HG02678 (cell line): ENCODE measurements at regions not wholly inside any gene's neighbourhood (a gene's known extent, or its start where the extent isn't known, plus 50 kb on each side); places are given as distances from the start of the nearest gene placed in this dataset.
A peak's percentile ranks its signal among the peaks of the same experiment; 100 is the strongest.

Source experiments
- ATAC-seq: cut with Tn5 transposase; IDR thresholded peaks from one replicate; pipeline ENCODE4 v1.9.1; 2021; ENCODE audit warnings: mild to moderate bottlenecking, moderate library complexity; ENCODE audit not compliant: unreplicated experiment

- no peak for ATAC-seq
These were observed 491.8 kb upstream of the GHITM start for GRCh38 chr10:83647526-83647925.

GRCh38 chr10:83648201-83648600, 491.1 kb upstream of the GHITM start:
- no peak for ATAC-seq

- no peak for ATAC-seq
These were observed 489.8 kb upstream of the GHITM start for GRCh38 chr10:83649471-83649870.

- ATAC-seq, result no peak
These were observed 484.6 kb upstream of the GHITM start for GRCh38 chr10:83654689-83655088.

GRCh38 chr10:83656924-83657323, 482.4 kb upstream of the GHITM start:
- ATAC-seq, result no peak

- no peak for ATAC-seq
These were observed 481.8 kb upstream of the GHITM start for GRCh38 chr10:83657487-83657886.

DNA sequence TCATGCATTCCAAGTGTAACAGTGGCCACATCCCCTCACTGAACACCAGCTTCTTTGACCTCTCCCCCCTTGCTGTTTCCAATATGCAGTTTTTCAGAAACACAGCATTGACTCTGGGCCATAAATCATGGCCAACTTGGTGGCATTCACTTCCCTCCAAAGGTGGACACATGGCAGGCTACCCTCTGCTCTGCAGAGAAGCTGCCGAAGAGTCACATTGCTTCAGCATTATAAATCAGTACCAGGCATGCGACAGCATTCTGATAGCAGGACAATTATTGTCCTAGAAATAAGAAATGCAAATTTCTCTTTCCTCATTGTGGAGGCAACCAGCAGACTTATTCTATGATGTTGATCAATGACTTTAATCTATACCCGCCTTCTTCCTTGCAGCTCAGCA, 475.4 kb upstream of the GHITM start:
- ATAC-seq, result no peak

GRCh38 chr10:83666762-83667161, 472.5 kb upstream of the GHITM start:
- ATAC-seq, result no peak

DNA sequence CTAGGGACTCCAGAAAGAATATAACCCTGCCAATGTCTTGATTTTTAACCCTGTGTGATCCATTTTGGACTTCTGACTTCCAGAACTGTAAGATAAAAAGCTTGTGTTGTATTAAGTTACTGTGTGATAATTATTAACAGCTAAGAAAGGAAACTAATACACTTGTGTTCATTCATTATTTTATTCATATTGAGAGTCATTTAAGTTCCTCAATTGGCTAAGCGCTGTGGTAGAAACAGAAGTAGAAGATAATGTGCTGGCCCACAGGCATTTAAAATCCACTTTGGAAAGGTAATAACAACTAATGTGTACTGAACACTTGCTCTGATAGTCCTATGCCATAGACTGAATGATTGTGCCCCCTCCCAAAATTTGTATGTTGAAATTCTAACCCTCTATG, 471.7 kb upstream of the GHITM start:
- no peak for ATAC-seq

GRCh38 chr10:83673316-83673715, 466.0 kb upstream of the GHITM start:
- ATAC-seq, result no peak

DNA sequence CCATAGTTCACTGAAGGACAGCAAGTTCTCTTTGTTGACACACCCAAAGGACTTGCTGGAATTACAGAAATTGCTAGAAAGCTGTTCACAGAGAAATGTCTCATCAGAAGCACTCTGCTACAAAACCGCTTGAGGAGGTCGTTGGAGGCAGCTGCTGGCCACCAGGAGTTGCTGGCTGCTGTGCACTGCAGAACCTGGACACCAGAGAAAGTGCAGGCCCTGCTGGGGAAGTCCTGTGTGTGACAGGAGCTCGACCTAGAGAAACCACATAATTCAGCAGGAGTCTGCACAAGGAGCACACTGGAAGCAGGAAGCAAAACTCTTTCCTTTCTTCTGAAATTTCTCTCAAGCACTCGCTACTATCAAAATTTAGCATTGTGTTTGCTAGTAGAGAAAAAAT, 461.5 kb upstream of the GHITM start:
- peak; percentile 28 for ATAC-seq

DNA sequence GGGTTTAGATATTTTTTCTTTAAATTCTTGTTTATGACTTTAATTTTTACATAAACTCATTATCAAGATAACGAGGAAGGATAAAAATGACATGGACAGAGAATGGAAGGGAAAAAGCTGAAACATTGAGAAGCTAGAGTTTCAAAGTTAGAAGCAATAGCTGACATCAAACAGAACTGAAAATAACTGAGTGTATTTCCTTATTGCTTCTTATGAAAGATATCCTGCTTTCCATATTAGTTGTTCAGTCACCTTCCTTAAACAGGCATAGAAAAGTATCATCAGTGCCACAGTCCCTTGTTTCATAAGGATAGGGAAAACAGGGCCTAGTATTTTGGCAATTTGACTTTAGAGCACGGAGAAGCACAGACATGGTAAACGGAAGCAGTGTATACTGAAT, 460.5 kb upstream of the GHITM start:
- ATAC-seq, result peak; percentile 23

GRCh38 chr10:83680470-83680891, 458.8 kb upstream of the GHITM start:
- peak; percentile 96 for ATAC-seq

DNA sequence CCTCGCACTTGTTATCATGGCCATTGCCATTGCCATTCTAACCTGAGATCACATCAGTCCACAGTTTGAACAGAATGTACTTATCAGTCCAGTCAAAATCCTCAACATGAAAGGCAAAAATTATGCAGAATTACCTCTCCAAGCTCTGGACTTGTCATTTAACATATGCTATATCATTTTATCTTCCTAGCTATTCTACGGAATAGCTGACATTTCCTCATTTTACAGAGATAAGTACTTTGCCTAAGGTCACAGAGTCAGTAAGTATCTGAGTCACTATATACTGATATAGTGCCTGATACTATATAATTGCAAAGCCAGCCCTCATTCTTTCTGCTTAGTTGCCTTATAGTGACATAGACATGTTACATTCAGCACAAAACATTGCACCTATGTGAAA, 456.9 kb upstream of the GHITM start:
- no peak for ATAC-seq

DNA sequence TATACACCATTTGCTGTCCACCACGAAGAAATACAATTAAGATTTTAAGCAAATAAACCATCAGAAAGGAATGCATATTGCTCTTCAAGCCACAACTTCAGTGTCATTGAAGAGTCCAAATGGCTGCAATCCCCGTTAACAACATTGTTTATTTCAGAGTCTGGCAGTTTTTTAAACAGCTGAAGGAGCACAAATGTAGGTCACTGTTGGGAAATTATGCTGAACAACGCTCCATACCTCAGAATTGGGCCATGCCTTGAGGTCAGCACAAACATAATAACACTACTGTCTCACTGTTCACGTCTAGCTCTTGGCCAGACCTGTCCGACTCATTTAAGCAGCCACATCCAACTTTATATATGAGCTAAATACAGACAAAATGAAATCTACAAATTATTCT, 453.9 kb upstream of the GHITM start:
- ATAC-seq, result no peak

GRCh38 chr10:83691791-83692596, 447.3 kb upstream of the GHITM start:
- ATAC-seq, result no peak

- ATAC-seq, result no peak
These were observed 440.4 kb upstream of the GHITM start for GRCh38 chr10:83698899-83699298.

- no peak for ATAC-seq
These were observed 437.5 kb upstream of the GHITM start for GRCh38 chr10:83701799-83702198.

DNA sequence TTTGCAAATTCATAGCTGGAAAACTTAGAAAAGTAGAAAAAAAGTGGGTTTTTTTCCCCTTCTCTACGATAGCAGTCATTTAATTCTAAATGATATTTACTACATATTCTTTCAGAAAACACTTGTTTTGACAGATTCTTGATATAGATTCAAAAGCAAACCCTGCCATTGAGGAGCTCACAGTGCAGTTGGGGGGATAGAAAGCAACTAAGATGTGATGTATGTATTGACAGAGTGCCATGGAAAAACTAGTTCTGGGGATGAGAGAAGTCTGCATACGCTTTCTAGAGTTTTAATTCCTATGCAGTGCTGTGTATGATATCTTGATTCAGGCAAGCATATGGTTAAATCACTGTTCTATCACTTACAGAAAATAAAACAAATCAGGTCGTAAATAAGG, 436.6 kb upstream of the GHITM start:
- no peak for ATAC-seq

GRCh38 chr10:83706120-83706519, 433.2 kb upstream of the GHITM start:
- ATAC-seq, result no peak

GRCh38 chr10:83706952-83707582, 432.2 kb upstream of the GHITM start:
- no peak for ATAC-seq

GRCh38 chr10:83713423-83713822, 425.9 kb upstream of the GHITM start:
- no peak for ATAC-seq

- no peak for ATAC-seq
These were observed 416.2 kb upstream of the GHITM start for GRCh38 chr10:83723080-83723479.
